COLO668 (cell line): ENCODE measurements at regions not wholly inside any gene's neighbourhood (a gene's known extent, or its start where the extent isn't known, plus 50 kb on each side); places are given as distances from the start of the nearest gene placed in this dataset.
"Not testable (repeated sequence)": the region's sequence is repeated elsewhere in the genome, so short reads cannot be mapped to it uniquely, and the experiment has no call there.

Source experiments
- DNase-seq: peaks from one replicate; lab custom pipeline; 2025; ENCODE audit not compliant: unreplicated experiment; lab: John Stamatoyannopoulos, UW

- no peak for DNase-seq
Measured at GRCh38 chr7:19377611-19378344, 232.6 kb upstream of the FERD3L start.

DNA sequence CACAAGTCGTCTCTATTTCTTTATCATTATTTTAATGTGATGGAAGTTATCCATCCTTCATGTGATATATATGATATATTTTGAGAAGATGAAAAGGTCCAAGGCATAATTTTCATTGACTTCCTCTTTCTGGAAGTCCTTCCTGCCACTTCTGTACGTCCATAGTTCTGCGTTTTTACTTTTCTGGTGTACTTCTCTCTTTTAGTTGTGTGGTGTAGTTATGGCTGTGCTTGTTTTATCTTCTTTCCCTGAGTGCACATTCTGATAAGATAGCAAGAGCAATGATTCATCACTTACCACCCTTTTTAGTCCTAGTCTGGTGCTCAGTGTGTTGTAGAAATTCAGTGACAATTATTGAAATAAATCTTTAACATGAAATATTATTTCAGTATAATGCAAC lies 231.3 kb upstream of the FERD3L start:
- no peak for DNase-seq

DNA sequence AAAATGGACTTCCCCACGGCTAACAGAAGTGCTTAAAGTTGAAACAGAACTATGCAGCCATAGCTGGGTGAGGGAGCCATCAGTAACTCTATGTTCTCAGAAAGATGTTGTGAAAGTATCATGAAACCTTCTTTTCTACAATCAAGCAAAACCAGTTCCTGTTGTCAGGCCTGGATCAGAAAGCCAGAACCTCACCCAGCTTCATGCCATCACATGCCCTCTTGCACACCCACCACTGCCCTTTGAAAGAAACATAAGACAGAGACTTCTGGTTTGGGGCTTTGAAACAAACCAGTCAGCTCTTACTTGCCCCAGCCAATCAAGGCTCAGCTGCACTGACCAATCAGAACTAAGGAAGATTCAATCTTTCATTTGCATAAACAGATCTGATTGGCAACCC lies 230.8 kb upstream of the FERD3L start:
- DNase-seq: no peak

GRCh38 chr7:19373334-19373733 lies 228.1 kb upstream of the FERD3L start:
- no peak for DNase-seq

- DNase-seq: no peak
Measured at GRCh38 chr7:19369806-19370205, 224.6 kb upstream of the FERD3L start.

DNA sequence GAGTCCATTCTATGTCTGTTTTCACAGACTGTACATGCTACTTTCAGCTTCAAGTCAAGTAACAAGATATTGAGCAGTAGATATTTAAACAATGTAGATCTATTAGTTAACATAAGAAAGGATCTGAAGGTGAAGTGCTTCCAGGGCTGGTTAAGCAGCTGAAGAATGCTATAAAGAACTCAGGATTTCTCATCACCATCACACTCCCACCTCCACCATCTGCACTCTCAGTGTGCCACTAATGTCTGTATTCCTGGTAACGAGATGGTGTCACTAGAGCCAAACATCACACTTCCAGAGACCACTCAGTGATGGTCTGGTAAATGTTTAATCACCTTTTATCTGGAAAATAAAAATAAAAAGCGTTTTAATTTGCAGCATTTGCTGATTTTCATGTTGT lies 224.0 kb upstream of the FERD3L start:
- no peak for DNase-seq

DNA sequence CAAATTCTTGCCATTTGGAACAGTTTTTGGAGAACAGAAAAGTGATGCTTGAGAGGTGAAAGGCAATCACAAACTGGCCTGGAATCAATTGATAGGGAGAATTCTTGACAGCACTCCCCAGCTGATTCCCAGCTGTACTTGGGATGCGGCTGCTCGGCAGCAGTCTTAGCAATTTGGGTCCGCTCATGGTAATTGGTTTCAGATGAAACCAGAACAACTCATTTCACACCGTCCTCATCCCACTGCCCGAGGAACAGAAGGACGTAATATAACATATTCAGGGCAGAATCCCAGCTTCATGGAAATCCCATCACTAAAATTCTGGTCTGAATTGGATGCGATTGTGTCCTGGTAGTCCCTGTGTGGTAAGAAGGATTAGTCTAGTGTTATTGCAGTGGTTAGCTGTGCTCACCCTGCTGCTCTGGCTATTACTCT lies 223.3 kb upstream of the FERD3L start:
- DNase-seq: no peak

- DNase-seq: no peak
Measured at GRCh38 chr7:19364950-19365349, 219.7 kb upstream of the FERD3L start.

- DNase-seq: no peak
Measured at GRCh38 chr7:19362099-19362498, 216.9 kb upstream of the FERD3L start.

DNA sequence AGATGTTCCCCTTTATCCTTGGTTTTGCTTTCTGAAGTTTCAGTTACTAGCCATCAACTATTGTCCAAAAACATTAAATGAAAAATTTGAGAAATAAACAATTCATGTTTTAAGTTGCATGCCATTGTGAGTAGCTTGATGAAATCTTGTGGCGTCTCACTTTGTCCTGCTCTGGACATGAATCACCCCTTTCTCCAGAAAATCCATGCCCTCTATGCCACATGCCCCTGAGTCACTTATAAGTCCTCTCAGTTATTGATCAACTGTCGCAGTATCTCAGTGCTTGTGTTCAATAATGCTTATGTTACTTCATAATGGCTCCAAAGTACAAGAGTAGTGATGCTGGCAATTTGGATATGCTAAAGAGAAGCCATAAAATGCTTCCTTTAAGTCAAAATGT lies 208.0 kb upstream of the FERD3L start:
- DNase-seq: no peak

DNA sequence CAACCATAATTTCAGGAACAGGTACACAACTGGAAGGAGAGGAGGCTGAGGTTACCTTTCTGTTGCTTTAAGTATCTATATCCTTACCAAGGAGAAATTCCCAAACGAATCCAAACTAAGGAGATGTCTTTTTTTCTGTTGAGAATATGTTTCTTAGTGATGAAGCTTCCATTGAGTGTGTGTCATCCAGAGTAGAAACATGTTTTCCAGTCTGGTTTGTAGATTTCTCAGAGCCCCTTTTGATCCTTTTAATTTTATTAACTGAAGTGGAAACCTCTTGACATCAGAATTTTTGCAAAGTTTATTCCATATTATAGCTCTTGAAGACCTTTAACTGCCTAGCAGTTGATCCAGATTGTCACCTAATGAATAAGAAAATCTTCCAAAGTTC lies 207.1 kb upstream of the FERD3L start:
- no peak for DNase-seq

- no peak for DNase-seq
Measured at GRCh38 chr7:19351341-19352304, 206.4 kb upstream of the FERD3L start.

DNA sequence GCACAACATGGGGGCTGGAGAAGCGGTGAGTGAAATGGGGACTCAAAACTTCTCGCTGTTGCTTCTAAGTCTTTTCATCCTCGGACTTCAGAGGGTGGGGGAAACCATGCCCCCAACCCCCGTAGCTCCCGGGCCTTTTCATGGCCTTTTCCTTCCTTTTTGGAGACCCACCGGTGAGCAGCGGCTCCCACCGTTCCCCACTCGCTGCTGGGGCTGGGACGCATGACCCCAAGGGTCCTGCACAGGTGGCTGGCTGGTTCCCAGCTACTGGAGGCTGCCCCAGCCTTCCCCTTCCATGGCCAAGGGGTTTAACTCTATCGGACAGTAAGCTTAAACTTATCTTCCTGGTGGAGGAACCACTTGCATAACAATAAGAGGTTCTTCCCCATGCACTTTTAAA lies 194.3 kb upstream of the FERD3L start:
- DNase-seq: no peak

DNA sequence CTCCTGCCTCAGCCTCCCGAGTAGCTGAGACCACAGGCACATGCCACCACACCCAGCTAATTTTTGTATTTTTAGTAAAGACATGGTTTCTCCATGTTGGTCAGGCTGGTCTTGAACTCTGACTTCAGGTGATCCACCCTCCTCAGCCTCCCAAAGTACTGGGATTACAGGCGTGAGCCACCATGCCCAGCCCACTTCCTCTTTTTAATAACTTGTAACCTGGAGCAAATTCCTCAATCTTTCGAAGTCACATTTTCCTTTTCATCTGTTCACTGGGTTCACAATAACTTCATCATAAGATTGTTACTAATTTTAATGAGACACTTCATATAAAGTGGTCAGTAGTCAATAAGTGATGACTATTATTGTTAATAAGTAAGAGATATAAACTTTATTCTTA lies 193.3 kb upstream of the FERD3L start:
- DNase-seq: not testable (repeated sequence)

- no peak for DNase-seq
Measured at GRCh38 chr7:19336836-19337383, 191.7 kb upstream of the FERD3L start.

DNA sequence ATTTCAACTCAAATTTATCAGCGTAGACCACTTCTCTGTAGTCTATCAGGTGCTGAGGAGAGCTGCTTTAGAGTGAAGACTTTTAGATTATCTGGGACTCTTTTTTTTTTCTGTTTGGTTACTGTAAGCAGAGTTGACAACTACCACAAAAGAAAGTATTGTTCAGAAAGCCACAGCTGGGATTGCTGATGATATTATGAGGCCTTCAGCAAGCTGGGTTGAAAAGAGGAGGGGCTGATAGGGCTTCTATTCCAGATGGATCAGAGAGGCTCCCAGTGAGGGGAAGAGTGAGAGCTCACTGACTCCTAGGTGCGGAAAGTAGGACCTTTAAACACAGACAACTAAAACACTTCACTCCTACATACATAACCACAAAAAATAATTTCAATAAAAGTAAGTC lies 188.5 kb upstream of the FERD3L start:
- no peak for DNase-seq

- DNase-seq: no peak
Measured at GRCh38 chr7:19327018-19327417, 181.8 kb upstream of the FERD3L start.

- no peak for DNase-seq
Measured at GRCh38 chr7:19322002-19322401, 176.8 kb upstream of the FERD3L start.

DNA sequence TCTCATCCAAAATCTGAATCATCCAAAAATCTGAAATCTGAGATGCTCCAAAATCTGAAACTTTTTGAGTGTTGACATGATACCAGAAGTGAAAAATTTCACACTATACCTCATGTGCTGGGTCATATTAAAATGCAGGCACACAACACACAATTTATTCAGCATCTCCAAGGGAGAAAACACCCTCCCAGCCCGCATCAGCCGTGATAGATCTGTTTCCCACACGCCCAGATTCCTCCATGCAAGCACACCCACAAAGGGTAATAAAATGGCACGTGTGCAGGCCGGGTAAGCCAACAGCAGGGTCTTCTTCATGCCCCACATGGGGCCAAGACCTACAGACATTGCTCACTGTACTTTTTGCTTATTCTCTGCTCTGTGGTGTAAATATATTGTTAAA lies 173.1 kb upstream of the FERD3L start:
- no peak for DNase-seq

DNA sequence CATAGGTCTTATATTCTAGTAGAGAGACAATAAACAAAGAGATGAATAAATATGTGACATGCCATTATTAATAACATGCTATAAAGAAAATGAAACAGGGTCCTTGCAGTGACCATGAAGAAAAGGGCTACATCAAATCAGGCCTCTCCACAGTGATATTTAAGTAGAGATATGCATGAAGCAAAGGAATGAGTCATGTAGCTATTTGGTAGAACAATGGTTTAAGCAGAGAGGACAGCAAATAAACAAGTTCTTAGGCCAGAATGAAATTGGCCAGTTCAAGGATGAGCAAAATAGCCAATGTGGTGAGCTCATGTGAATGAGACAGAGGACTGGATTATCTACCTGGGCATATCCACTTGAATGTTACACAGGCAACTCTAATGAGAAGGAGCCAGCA lies 172.2 kb upstream of the FERD3L start:
- DNase-seq: no peak

GRCh38 chr7:19312416-19312815 lies 167.2 kb upstream of the FERD3L start:
- no peak for DNase-seq

DNA sequence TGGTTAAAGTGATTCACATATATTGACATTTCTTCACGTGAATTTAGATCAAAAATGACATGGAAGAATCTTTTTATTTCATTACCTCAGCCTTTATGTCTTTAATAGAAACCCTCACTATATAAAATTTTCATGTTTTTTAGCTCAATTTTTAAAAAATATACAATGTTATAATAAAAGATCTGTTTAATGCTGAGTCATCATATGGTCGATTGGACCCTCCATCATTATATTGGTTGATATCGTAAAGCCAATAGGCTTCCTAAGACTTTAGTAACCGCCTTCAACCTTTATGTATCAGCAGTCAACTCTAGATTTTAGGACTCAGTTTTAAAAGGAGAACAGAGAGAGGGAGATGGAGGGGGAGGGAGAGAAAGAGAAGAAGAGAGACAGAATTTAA lies 162.3 kb upstream of the FERD3L start:
- DNase-seq: no peak
